NCI-H345 treated with DMSO at 0.1 percent for 48 hours (cell line): ENCODE measurements at regions not wholly inside any gene's neighbourhood (a gene's known extent, or its start where the extent isn't known, plus 50 kb on each side); places are given as distances from the start of the nearest gene placed in this dataset.
"Not testable (repeated sequence)": the region's sequence is repeated elsewhere in the genome, so short reads cannot be mapped to it uniquely, and the experiment has no call there.

Experiments
- DNase-seq: peaks from one replicate; lab custom pipeline; 2025; ENCODE audit not compliant: unreplicated experiment; lab: John Stamatoyannopoulos, UW

GRCh38 chr14:89534902-89535685 is 118.1 kb upstream of the FOXN3 start:
- DNase-seq = no peak

GRCh38 chr14:89533766-89534165 is 116.7 kb upstream of the FOXN3 start:
- no peak for DNase-seq

GRCh38 chr14:89533136-89533535 is 116.1 kb upstream of the FOXN3 start:
- no peak for DNase-seq

- no peak for DNase-seq
Measured at GRCh38 chr14:89531661-89532335, 114.8 kb upstream of the FOXN3 start.

- no peak for DNase-seq
Measured at GRCh38 chr14:89524990-89525667, 108.1 kb upstream of the FOXN3 start.

GRCh38 chr14:89524412-89524811 is 107.4 kb upstream of the FOXN3 start:
- no peak for DNase-seq

GRCh38 chr14:89521988-89522387 is 105.0 kb upstream of the FOXN3 start:
- DNase-seq = no peak

- no peak for DNase-seq
Measured at GRCh38 chr14:89519040-89519439, 102.0 kb upstream of the FOXN3 start.

GRCh38 chr14:89516173-89516572 is 99.1 kb upstream of the FOXN3 start:
- DNase-seq = no peak

GRCh38 chr14:89514601-89515000 is 97.6 kb upstream of the FOXN3 start:
- DNase-seq = no peak

- DNase-seq = no peak
Measured at GRCh38 chr14:89509891-89510290, 92.9 kb upstream of the FOXN3 start.

GRCh38 chr14:89508863-89509262 is 91.8 kb upstream of the FOXN3 start:
- no peak for DNase-seq

GRCh38 chr14:89507926-89508460 is 91.0 kb upstream of the FOXN3 start:
- no peak for DNase-seq

GRCh38 chr14:89507521-89507920 is 90.5 kb upstream of the FOXN3 start:
- DNase-seq = no peak

GRCh38 chr14:89506891-89507452 is 89.9 kb upstream of the FOXN3 start:
- not testable (repeated sequence) for DNase-seq

GRCh38 chr14:89504602-89505313 is 87.7 kb upstream of the FOXN3 start:
- DNase-seq = no peak

GRCh38 chr14:89504091-89504490 is 87.1 kb upstream of the FOXN3 start:
- DNase-seq = no peak

- no peak for DNase-seq
Measured at GRCh38 chr14:89503431-89503996, 86.5 kb upstream of the FOXN3 start.

- DNase-seq = no peak
Measured at GRCh38 chr14:89502966-89503365, 85.9 kb upstream of the FOXN3 start.

GRCh38 chr14:89501381-89501780 is 84.3 kb upstream of the FOXN3 start:
- no peak for DNase-seq
